ENCODE measurements at regions not wholly inside any gene's neighbourhood (a gene's known extent, or its start where the extent isn't known, plus 50 kb on each side); places are given as distances from the start of the nearest gene placed in this dataset.
"Not testable (repeated sequence)": the region's sequence is repeated elsewhere in the genome, so short reads cannot be mapped to it uniquely, and the experiment has no call there.

DNA sequence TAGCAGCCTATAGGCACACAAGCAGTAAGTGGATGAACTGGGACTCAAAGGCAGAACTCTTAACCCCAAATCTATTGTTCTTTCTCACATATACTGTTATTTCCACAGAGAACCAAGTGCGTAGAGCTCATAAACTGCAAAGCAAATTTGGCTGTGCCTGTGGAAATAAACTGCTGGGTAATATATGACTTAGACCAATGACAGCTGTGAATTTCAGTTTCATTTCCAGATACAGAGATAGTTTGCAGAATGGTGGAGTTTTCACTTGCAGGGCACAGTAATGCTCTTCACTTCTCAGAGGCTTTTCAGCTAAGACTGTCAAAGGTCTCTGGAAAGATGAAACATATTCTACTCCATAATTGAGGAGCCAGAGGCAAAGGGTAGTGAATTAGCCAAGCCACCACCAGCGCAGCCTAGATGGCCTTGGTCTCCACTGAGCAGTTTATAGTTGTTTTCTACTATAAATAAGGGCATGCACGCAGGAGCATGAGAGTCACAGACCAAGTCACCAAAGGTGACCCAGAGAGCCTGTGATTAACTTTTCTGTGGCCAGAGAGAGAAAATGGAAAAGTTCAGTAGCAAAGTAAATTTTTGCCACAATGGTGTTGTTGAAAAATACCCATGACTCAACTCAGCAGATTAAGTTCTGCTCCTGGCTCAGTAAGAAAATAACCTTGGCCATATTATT is 180.7 kb upstream of the GRM7 start:
- H3K9me3 Mint-ChIP-seq: peaks cover 14% of the 10 kb centered on the region
- no peaks in the 10 kb centered on the region for H3K36me3 Mint-ChIP-seq
- no peak overlapping the region for H3K27ac Mint-ChIP-seq
- H3K4me1 Mint-ChIP-seq: no peaks in the 10 kb centered on the region
- H3K4me3 Mint-ChIP-seq: no peak overlapping the region
- DNase-seq (ENCODE audit: low spot score in 2 of 2, unreplicated experiment in 2 of 2): no peak
- H3K27me3 Mint-ChIP-seq (ENCODE audit: low read depth): no peaks in the 10 kb centered on the region
- TF ChIP-seq, protein P1, sequence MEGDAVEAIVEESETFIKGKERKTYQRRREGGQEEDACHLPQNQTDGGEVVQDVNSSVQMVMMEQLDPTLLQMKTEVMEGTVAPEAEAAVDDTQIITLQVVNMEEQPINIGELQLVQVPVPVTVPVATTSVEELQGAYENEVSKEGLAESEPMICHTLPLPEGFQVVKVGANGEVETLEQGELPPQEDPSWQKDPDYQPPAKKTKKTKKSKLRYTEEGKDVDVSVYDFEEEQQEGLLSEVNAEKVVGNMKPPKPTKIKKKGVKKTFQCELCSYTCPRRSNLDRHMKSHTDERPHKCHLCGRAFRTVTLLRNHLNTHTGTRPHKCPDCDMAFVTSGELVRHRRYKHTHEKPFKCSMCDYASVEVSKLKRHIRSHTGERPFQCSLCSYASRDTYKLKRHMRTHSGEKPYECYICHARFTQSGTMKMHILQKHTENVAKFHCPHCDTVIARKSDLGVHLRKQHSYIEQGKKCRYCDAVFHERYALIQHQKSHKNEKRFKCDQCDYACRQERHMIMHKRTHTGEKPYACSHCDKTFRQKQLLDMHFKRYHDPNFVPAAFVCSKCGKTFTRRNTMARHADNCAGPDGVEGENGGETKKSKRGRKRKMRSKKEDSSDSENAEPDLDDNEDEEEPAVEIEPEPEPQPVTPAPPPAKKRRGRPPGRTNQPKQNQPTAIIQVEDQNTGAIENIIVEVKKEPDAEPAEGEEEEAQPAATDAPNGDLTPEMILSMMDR (IDR thresholded peaks at IDR 0.05; ENCODE audit: unreplicated experiment): no peak

DNA sequence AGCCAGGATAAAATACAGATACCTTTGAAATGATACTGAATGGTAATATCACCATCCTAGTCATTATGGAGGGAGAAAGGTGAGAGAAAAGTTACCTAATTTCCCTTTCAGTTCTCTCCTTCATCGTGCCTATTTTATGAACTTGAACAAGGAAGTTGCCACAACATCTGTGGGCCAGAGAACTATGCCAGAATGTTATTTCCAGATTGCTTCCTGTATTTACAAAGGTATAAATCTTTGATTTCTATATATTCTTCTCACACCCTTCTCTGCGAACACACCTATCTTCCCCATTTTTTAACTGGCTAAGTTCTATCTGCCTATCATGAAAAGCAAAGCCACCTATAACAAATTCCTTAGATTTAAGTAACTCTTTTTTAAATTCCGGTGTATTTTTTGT is 163.6 kb upstream of the GRM7 start:
- no peak overlapping the region for H3K27ac Mint-ChIP-seq
- H3K36me3 Mint-ChIP-seq: no peaks in the 10 kb centered on the region
- TF ChIP-seq, protein P1 (IDR thresholded peaks at IDR 0.05; ENCODE audit: unreplicated experiment): no peak
- no peak overlapping the region for H3K4me3 Mint-ChIP-seq
- H3K9me3 Mint-ChIP-seq: peaks cover 29% of the 10 kb centered on the region
- H3K27me3 Mint-ChIP-seq (ENCODE audit: low read depth): peaks cover 5% of the 10 kb centered on the region
- DNase-seq (ENCODE audit: low spot score in 2 of 2, unreplicated experiment in 2 of 2): no peak
- no peaks in the 10 kb centered on the region for H3K4me1 Mint-ChIP-seq

DNA sequence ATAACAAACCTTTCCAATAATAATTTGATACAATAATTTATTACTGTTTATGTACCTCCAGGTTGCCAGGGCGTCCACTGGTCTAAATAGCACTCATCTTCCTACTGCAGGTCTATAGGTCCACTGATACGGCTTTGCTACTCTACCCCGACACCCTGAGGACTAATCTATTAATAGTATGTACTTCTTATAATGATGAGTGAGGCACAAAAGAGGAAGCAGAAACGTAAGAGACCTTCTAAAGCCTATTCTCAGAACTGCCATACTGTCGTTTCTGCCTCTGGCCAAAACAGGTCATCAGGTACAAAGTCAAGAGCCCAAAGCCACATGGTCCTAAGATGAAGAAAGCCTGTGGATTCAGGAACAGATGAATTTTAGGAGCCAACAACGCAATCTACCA is 163.2 kb upstream of the GRM7 start:
- TF ChIP-seq, protein P1 (IDR thresholded peaks at IDR 0.05; ENCODE audit: unreplicated experiment): no peak
- no peak for DNase-seq (ENCODE audit: low spot score in 2 of 2, unreplicated experiment in 2 of 2)
- Mint-ChIP-seq H3K27ac (no peak overlapping the region), H3K4me1 (no peaks in the 10 kb centered on the region), H3K9me3 (peaks cover 32% of the 10 kb centered on the region), H3K36me3 (no peaks in the 10 kb centered on the region), H3K4me3 (no peak overlapping the region), H3K27me3 (ENCODE audit: low read depth) (peaks cover 6% of the 10 kb centered on the region)

DNA sequence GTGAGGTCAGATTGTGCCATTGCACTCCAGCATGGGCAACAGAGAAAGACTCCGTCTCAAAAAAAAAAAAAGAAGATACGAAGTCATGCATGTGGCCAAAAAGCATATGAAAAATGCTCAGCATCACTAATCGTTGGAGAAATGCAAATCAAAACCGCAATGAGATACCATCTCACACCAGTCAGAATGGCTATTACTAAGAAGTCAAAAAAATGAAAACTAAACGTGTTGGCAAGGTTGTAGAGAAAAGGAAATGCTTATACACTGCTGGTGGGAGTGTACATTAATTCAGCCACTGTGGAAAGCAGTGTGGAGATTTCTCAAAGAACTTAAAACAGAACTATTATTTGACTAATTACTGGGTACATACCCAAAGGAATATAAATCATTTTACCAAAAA is 156.1 kb upstream of the GRM7 start:
- not testable (repeated sequence) for H3K36me3 Mint-ChIP-seq; H3K4me1 Mint-ChIP-seq; H3K27me3 Mint-ChIP-seq (ENCODE audit: low read depth); H3K27ac Mint-ChIP-seq; H3K4me3 Mint-ChIP-seq; DNase-seq (ENCODE audit: low spot score in 2 of 2, unreplicated experiment in 2 of 2)
- peaks cover 36% of the 10 kb centered on the region for H3K9me3 Mint-ChIP-seq

DNA sequence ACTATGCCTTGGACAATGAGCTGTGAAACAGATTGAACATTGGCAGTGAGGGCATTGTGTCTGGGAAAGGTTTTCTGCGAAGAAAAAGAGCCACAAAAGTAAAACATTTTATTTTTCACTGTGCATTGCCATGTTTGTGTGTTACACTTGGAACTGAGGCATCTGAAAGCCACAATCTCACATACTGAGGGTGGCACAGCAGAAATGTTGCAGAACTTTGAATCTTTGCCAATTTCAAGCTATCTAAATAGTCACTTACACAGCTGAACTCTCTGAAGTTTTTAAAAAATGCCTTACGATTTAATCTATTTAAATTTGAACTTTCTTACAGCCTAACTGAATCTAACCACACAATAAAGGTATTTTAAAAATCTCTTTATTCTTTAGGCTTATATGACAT is 154.1 kb upstream of the GRM7 start:
- Mint-ChIP-seq H3K27me3 (ENCODE audit: low read depth) (peaks cover 10% of the 10 kb centered on the region), H3K9me3 (peaks cover 20% of the 10 kb centered on the region), H3K36me3 (no peaks in the 10 kb centered on the region), H3K4me1 (no peaks in the 10 kb centered on the region), H3K27ac (no peak overlapping the region), H3K4me3 (no peak overlapping the region)
- no peak for DNase-seq (ENCODE audit: low spot score in 2 of 2, unreplicated experiment in 2 of 2)
- TF ChIP-seq, protein P1 (IDR thresholded peaks at IDR 0.05; ENCODE audit: unreplicated experiment): no peak

DNA sequence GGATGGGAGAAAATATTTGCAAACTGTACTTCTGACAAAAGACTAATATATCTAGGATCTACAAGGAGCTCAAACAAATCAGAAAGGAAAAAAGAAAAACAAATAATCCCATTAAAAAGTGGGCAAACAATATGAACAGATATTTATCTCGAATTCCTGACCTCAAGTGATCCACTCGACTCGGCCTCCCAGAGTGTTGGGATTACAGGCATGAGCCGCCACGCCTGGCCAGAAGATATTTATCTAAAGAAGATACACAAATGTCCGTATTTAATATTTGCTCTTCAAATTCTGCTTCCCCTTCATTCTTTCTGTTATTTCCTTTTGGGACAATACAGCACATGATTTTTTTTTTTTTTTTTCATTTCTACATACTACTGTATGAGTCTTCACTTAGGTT is 151.7 kb upstream of the GRM7 start:
- DNase-seq (ENCODE audit: low spot score in 2 of 2, unreplicated experiment in 2 of 2): no peak
- Mint-ChIP-seq H3K27me3 (ENCODE audit: low read depth) (peaks cover 6% of the 10 kb centered on the region), H3K4me3 (no peak overlapping the region), H3K4me1 (no peaks in the 10 kb centered on the region), H3K36me3 (no peaks in the 10 kb centered on the region), H3K27ac (no peak overlapping the region), H3K9me3 (peaks cover 2% of the 10 kb centered on the region)
- TF ChIP-seq, protein P1 (IDR thresholded peaks at IDR 0.05; ENCODE audit: unreplicated experiment): no peak

Measured in mesothelial cell of epicardium (in vitro differentiated cells).